HEK293T (cell line): ENCODE measurements at regions not wholly inside any gene's neighbourhood (a gene's known extent, or its start where the extent isn't known, plus 50 kb on each side); places are given as distances from the start of the nearest gene placed in this dataset.
"Not testable (repeated sequence)": the region's sequence is repeated elsewhere in the genome, so short reads cannot be mapped to it uniquely, and the experiment has no call there.

Source experiments
- CTCF ChIA-PET: fragments of 350-600 bp; formaldehyde crosslinking; extraction: SDS; loops from one replicate; lab custom pipeline; 2021; ENCODE audit warnings: antibody characterized with exemption, inconsistent platforms; lab: Yijun Ruan, JAX
- POLR2A ChIA-PET: fragments of 350-600 bp; formaldehyde crosslinking; extraction: SDS; loops from one replicate; lab custom pipeline; 2020; ENCODE audit warnings: antibody characterized with exemption, inconsistent platforms; lab: Yijun Ruan, JAX
- DNase-seq: peaks from one replicate; pipeline ENCODE4 v3.0.0; 2012; ENCODE audit warnings: mixed read lengths; ENCODE audit errors: extremely low spot score
- ARNT ChIP-seq: fragments of 450-650 bp; IDR thresholded peaks from 2 replicates; pipeline ENCODE4 v1.6.1; 2017; ENCODE audit warnings: mild to moderate bottlenecking
- BHLHE40 ChIP-seq: fragments of 450-650 bp; IDR thresholded peaks from 2 replicates; pipeline ENCODE4 v1.6.1; 2016; ENCODE audit warnings: mild to moderate bottlenecking, moderate library complexity, borderline replicate concordance
- CTBP1 ChIP-seq: fragments of 450-650 bp; IDR thresholded peaks from 2 replicates; pipeline ENCODE4 v1.6.1; 2016; ENCODE audit warnings: borderline replicate concordance
- ELF4 ChIP-seq: fragments of 450-650 bp; IDR thresholded peaks from 2 replicates; pipeline ENCODE4 v1.6.1; 2017; ENCODE audit warnings: antibody characterized with exemption
- FOXA1 ChIP-seq: fragments of 450-650 bp; IDR thresholded peaks from 2 replicates; pipeline ENCODE4 v1.6.1; 2016; ENCODE audit warnings: mild to moderate bottlenecking
- FOXK2 ChIP-seq: fragments of 450-650 bp; IDR thresholded peaks from 2 replicates; pipeline ENCODE4 v1.6.1; 2016; ENCODE audit warnings: mild to moderate bottlenecking
- FOXM1 ChIP-seq: fragments of 450-650 bp; IDR thresholded peaks from 2 replicates; pipeline ENCODE4 v1.6.1; 2017; ENCODE audit warnings: mild to moderate bottlenecking, borderline replicate concordance
- HDGF ChIP-seq: fragments of 450-650 bp; IDR thresholded peaks from 2 replicates; pipeline ENCODE4 v1.6.1; 2017; ENCODE audit warnings: antibody characterized with exemption, borderline replicate concordance
- L3MBTL2 ChIP-seq: fragments of 450-650 bp; conservative IDR thresholded peaks from 2 replicates; pipeline ENCODE4 v1.6.1; 2016; ENCODE audit warnings: mild to moderate bottlenecking
- LEF1 ChIP-seq: fragments of 450-650 bp; IDR thresholded peaks from 2 replicates; pipeline ENCODE4 v1.6.1; 2017; ENCODE audit warnings: mild to moderate bottlenecking, borderline replicate concordance
- NFRKB ChIP-seq: fragments of 450-650 bp; IDR thresholded peaks from 2 replicates; pipeline ENCODE4 v1.6.1; 2016; ENCODE audit warnings: mild to moderate bottlenecking, moderate library complexity
- SP1 ChIP-seq: fragments of 450-650 bp; IDR thresholded peaks from 2 replicates; pipeline ENCODE4 v1.6.1; 2017
- SUZ12 ChIP-seq: fragments of 450-650 bp; IDR thresholded peaks from 2 replicates; pipeline ENCODE4 v1.6.1; 2016; ENCODE audit warnings: mild to moderate bottlenecking
- TARDBP ChIP-seq: fragments of 450-650 bp; IDR thresholded peaks from 2 replicates; pipeline ENCODE4 v1.6.1; 2016
- ZNF384 ChIP-seq: fragments of 450-650 bp; IDR thresholded peaks from 2 replicates; pipeline ENCODE4 v1.6.1; 2016
- TF ChIP-seq, protein P1 (sequence below): fragments of 450-650 bp; IDR thresholded peaks from 2 replicates; pipeline ENCODE4 v1.6.1; 2016

DNA sequence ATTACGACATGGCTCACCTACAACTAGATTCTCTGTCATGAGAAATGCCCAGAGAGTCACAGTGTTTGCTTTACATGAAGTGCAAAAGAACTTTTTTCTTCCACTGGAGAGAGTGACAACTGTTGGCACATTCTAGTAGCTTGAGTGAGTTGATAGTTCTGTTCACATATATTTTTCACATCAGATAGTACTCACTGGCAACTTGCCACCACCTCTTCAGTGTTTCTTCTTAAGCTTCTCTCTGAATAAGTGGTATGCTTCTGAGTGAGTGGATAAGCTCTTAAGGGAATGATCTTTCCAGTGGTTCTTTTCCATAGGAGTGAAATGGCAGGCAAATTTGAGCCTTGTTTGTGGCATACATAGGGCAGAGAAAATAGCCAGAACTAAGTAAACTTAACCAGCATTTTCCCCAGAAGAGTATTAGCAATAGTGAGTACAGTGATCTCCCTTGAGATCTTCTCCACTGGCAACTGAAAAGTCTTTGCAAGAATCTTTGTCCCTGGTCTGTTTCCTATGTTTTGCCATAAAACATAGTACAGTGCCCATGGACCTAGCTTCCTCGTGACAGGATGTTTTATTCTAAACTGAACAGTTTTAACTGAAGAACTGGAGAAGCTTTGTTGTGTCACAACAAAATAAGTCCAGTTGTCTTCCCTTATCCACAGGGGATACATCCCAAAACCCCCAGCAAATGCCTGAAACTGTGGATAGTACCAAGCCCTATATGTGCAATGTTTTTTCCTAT is 125.4 kb upstream of the CDK13 start:
- no peak for DNase-seq
- ChIA-PET CTCF (no interaction called here), POLR2A (no interaction called here)
- no peak for TF ChIP-seq FOXM1
- TF ChIP-seq NFRKB, result no peak
- TF ChIP-seq ELF4, result no peak
- TF ChIP-seq, protein P1, sequence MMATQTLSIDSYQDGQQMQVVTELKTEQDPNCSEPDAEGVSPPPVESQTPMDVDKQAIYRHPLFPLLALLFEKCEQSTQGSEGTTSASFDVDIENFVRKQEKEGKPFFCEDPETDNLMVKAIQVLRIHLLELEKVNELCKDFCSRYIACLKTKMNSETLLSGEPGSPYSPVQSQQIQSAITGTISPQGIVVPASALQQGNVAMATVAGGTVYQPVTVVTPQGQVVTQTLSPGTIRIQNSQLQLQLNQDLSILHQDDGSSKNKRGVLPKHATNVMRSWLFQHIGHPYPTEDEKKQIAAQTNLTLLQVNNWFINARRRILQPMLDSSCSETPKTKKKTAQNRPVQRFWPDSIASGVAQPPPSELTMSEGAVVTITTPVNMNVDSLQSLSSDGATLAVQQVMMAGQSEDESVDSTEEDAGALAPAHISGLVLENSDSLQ, result no peak
- TF ChIP-seq ARNT, result no peak
- TF ChIP-seq BHLHE40, result no peak
- TF ChIP-seq TARDBP, result no peak
- TF ChIP-seq L3MBTL2, result no peak
- TF ChIP-seq SP1, result no peak
- TF ChIP-seq LEF1, result no peak
- TF ChIP-seq SUZ12, result no peak
- no peak for TF ChIP-seq FOXA1
- no peak for TF ChIP-seq HDGF
- no peak for TF ChIP-seq ZNF384
- no peak for TF ChIP-seq CTBP1

DNA sequence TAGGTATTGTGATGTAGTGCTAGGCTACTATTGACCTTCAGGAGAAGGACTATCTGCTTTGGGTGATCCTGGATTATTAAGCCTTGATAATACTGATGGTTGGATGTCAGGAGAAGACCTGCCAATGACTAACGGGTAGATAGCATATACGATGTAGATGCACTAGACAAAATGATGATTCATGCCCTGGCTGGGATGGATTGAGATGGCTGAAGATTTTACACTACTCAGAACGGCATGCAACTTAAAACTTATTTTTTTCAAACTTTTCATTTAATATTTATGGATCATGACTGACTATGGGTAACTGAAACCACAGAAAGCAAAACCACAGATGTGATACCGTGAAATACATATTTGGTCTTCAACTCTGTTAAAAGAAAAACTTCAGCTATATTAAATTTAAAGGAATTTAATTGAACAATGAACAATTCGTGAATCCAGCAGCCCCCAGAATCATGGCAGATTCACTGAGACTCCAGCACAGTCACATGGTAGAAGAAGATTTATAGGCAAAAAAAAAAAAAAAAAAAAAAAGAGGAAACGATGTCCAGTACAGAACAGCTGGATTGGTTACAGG is 124.6 kb upstream of the CDK13 start:
- no peak for TF ChIP-seq BHLHE40
- no peak for TF ChIP-seq FOXK2
- no peak for TF ChIP-seq SUZ12
- TF ChIP-seq ZNF384, result no peak
- TF ChIP-seq NFRKB, result no peak
- no peak for TF ChIP-seq FOXA1
- TF ChIP-seq HDGF, result no peak
- TF ChIP-seq SP1, result no peak
- no peak for TF ChIP-seq L3MBTL2
- no peak for TF ChIP-seq LEF1
- no peak for TF ChIP-seq ELF4
- no peak for TF ChIP-seq FOXM1
- TF ChIP-seq, protein P1, result no peak
- no peak for TF ChIP-seq TARDBP
- no peak for TF ChIP-seq CTBP1
- no peak for TF ChIP-seq ARNT
- POLR2A ChIA-PET, result no interaction called here
- CTCF ChIA-PET, result no interaction called here
- no peak for DNase-seq

DNA sequence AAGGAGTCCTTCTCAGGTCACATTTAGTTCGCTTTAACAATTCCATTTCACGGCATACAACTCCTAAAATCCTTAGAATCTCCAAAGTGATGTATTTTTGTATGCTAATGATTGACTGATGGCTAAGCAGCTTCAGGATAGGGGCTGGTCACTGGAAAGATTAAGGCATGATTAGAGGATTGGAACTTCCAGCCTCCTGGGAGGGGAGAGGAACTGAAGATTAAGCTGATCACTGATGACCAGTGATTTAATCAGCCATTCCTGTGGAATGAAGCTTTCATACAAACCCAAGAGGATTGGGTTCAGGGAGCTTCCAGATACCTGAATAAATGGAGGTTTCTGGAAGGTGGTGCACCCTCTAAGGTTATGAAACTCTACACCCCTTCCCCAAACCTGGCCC is 123.9 kb upstream of the CDK13 start:
- DNase-seq, result no peak
- ChIA-PET CTCF (interaction anchor here (0.6 kb wide), 1 partner anchor 70 kb away, joined by 4 read pairs; no protein-coding TSS in a partner anchor), POLR2A (no interaction called here)
- TF ChIP-seq ARNT, result no peak
- no peak for TF ChIP-seq SUZ12
- no peak for TF ChIP-seq ELF4
- TF ChIP-seq SP1, result no peak

DNA sequence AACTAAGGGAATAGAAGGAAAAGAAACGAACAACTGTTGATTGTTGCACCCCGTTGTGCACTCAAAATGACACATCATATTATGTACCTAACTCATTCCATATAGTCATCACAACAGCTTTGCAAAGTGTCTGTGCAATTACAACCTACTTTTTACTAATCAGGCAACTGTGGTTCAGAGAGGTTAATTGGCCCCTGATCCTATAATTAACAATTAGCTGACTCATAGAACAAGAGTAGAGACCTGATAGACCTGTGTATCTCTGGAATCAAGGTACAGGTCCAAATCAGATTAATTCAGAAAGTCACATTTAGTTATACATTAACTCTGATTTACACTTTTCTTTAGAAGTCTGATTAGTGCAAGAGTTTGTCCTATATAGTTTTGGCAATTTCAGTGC is 122.5 kb upstream of the CDK13 start:
- ChIA-PET CTCF (no interaction called here), POLR2A (no interaction called here)
- DNase-seq, result no peak
- no peak for TF ChIP-seq SP1

DNA sequence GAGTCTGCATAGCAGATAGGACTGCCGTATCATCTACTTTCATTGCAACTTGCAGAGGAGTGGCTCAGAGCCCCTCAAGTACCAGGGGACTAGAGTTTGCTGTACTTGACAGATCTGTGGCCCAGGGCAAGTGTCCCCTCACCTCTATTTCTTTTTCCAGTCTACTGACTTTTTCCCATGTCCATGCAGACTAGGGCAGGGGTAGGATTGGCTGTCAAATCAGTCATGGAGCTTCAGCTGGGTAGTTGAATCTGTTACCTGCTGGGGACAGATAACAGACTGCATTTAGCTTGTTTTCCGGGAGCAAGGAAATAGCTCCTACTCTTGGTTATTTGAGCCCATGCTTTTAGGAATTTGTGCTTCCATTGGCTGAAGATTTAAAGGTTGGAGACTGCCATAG is 121.0 kb upstream of the CDK13 start:
- CTCF ChIA-PET, result no interaction called here
- TF ChIP-seq FOXM1 (no peak), NFRKB (no peak), LEF1 (no peak), ELF4 (no peak), CTBP1 (no peak), FOXK2 (no peak), SP1 (no peak), FOXA1 (no peak)
- POLR2A ChIA-PET, result no interaction called here
- DNase-seq, result no peak

DNA sequence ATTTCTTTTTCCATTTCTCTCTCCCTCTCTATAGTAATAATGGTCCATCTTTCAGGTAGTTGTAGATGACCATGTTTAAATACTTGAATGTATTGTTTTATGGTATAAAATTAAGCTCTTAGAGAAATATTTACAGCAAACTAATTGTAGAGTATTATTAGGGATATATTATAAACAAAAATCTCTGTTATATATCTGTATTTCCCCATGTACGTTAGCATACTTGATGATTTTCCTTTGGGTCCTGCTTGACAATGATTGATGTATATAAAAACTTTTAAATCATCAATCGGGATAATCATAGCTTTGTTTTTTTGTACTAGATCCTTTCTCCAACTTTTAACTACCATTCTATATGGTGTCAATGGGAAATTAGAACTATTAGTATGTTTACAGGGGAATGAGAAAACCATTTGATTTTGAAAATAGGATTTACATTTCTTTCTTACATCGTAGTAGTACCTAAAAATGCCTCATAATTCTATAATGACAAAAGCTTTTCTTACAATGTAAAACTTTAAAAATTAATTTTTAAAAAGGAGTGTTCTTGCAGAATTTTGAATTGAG is 117.5 kb upstream of the CDK13 start:
- TF ChIP-seq, protein P1, result 0 out of 2 replicates have a peak, but pooled peaks have one; percentile 18
- no peak for TF ChIP-seq L3MBTL2
- ChIA-PET CTCF (no interaction called here), POLR2A (no interaction called here)
- no peak for DNase-seq

DNA sequence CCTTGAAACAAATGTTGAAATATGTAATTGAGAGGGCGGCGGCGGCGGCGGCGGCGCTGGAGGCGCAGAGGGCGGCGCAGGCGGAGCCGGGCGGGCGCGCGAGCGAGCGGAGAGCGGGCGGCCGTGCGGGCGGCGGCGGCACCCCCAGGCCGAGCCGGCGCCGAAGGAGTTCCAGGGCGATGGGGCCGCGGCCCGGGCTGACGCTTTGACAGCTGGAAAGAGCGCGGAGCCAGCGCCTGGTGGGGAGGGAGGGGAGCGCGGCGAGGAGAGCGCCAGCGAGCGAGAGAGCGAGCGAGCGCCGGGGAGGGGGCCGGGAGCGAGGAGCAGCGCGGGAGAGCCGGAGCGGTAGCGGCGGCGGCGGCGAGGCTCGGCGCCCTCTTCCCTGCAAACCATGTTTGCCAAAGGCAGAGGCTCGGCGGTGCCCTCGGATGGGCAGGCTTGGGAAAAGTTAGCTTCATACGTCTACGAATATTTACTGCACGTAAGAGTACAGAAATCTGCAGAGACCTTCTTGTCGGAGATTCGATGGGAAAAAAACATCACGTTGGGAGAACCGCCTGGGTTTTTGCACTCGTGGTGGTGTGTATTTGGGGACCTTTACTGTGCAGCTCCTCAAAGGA is 116.8 kb upstream of the CDK13 start:
- peak; percentile 60 for DNase-seq
- POLR2A ChIA-PET, CTCF ChIA-PET: not testable (repeated sequence)

DNA sequence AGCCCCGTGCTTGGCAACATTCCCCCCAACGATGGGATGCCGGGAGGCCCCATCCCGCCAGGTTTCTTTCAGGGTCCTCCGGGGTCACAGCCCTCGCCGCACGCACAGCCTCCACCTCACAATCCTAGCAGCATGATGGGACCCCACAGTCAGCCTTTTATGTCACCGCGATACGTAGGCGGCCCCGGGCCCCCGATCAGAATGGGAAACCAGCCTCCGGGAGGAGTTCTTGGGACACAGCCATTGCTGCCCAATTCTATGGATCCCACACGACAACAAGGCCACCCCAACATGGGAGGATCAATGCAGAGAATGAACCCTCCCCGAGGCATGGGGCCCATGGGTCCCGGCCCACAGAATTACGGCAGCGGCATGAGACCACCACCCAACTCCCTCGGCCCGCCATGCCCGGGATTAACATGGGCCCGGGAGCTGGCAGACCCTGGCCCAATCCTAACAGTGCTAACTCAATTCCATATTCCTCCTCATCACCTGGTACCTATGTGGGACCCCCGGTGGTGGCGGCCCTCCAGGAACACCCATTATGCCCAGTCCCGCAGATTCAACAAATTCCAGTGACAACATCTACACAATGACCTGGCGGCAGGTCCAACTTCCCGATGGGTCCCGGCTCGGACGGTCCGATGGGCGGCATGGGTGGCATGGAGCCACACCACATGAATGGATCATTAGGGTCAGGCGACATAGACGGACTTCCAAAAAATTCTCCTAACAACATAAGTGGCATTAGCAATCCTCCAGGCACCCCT is 116.0 kb upstream of the CDK13 start:
- CTCF ChIA-PET, DNase-seq, POLR2A ChIA-PET: not testable (repeated sequence)
